ENCODE measurements at regions not wholly inside any gene's neighbourhood (a gene's known extent, or its start where the extent isn't known, plus 50 kb on each side); places are given as distances from the start of the nearest gene placed in this dataset.
"Not testable (repeated sequence)": the region's sequence is repeated elsewhere in the genome, so short reads cannot be mapped to it uniquely, and the experiment has no call there.

DNA sequence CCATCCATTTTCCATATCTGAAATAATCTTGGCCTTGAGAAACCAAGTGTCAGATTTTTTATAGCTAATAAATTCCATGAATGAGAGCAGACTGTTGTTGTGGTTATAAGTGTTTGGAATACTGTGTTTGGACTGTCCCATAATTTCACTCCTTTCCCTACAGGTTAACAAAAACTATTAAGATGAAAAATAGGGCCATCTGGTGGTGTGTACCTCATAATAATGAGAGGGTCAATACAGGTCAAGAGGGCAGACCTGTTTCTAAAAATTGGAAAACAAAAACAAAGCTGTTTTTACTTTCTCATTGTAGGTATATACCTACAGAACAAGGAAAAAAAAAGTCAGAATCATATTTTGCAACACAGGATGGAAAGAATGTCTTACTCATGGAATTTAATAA, 553.8 kb upstream of the SGO1 start:
- ATAC-seq (peak; percentile 32), DNase-seq (no peak)
- no peak overlapping the region for H3K27ac ChIP-seq
- TF ChIP-seq, protein P1, sequence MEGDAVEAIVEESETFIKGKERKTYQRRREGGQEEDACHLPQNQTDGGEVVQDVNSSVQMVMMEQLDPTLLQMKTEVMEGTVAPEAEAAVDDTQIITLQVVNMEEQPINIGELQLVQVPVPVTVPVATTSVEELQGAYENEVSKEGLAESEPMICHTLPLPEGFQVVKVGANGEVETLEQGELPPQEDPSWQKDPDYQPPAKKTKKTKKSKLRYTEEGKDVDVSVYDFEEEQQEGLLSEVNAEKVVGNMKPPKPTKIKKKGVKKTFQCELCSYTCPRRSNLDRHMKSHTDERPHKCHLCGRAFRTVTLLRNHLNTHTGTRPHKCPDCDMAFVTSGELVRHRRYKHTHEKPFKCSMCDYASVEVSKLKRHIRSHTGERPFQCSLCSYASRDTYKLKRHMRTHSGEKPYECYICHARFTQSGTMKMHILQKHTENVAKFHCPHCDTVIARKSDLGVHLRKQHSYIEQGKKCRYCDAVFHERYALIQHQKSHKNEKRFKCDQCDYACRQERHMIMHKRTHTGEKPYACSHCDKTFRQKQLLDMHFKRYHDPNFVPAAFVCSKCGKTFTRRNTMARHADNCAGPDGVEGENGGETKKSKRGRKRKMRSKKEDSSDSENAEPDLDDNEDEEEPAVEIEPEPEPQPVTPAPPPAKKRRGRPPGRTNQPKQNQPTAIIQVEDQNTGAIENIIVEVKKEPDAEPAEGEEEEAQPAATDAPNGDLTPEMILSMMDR (IDR thresholded peaks at IDR 0.05) = no peak
- no peaks in the 10 kb centered on the region for H3K36me3 ChIP-seq
- H3K4me3 ChIP-seq = no peak overlapping the region
- H3K4me1 ChIP-seq = no peaks in the 10 kb centered on the region
- intact Hi-C loops (cut with DNase I) = no loop called here
- no peaks in the 10 kb centered on the region for H3K27me3 ChIP-seq
- H3K9me3 ChIP-seq = no peaks in the 10 kb centered on the region

DNA sequence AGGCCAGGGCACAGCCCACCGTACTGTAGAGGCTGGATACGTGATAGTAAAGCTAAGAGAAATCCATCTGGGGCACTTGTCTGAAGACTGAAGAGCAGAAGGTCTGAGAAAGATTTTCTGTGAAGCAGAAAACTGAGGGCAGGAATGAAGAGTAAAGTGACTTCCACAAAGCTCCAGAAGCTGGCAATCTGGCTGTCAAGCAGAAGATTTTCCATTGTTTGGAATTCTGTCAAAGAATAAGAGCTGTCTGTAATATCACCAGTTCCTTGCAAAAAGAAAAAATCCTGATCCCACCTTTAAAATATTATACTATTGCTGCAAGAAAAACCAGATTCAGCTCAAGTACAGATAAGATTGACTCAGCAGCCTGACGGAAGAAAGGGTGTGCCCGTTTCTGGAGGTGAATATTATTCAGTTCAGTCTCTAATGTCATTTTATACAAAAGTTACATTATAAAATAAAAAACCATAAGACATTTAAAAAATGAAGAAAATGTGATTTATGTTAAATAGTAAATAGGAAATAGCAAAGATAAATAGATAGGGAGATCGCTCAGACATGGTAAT, 550.4 kb upstream of the SGO1 start:
- DNase-seq = no peak
- TF ChIP-seq, protein P1 (IDR thresholded peaks at IDR 0.05) = no peak
- H3K36me3 ChIP-seq = no peaks in the 10 kb centered on the region

DNA sequence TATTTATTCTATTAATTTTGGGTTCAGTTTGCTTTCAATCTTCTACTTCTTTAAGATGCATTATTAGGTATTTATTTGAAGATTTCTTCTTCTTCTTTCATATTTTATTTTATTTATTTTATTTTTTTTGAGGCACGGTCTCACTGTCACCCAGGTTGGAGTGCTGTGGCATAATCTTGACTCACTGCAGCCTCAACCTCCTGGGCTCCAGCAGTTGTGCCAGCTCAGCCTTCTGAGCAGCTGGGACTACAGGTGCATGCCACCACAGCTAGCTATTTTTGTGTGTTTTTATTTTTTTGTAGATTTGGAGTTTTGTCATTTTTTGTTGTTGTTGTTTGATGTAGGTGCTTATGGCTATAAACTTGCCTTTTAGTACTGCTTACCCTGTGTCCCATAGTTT, 543.2 kb upstream of the SGO1 start:
- TF ChIP-seq, protein P1 (IDR thresholded peaks at IDR 0.05) = no peak
- H3K27ac ChIP-seq = no peak overlapping the region
- DNase-seq = no peak
- H3K4me3 ChIP-seq = no peak overlapping the region
- peaks cover 0 to 5% of the 10 kb centered on the region in 2 donors for H3K9me3 ChIP-seq
- H3K4me1 ChIP-seq = no peaks in the 10 kb centered on the region
- intact Hi-C loops (cut with DNase I) = no loop called here
- ATAC-seq = no peak
- no peaks in the 10 kb centered on the region for H3K27me3 ChIP-seq
- H3K36me3 ChIP-seq = no peaks in the 10 kb centered on the region

More for the DNA sequence above, 550.4 kb upstream of the SGO1 start:
- Histone ChIP-seq H3K27ac (no peak overlapping the region), H3K9me3 (peaks cover 0 to 2% of the 10 kb centered on the region in 2 donors), H3K4me3 (no peak overlapping the region), H3K27me3 (no peaks in the 10 kb centered on the region), H3K4me1 (no peaks in the 10 kb centered on the region)
- intact Hi-C loops (cut with DNase I) = no loop called here
- ATAC-seq = no peak

DNA sequence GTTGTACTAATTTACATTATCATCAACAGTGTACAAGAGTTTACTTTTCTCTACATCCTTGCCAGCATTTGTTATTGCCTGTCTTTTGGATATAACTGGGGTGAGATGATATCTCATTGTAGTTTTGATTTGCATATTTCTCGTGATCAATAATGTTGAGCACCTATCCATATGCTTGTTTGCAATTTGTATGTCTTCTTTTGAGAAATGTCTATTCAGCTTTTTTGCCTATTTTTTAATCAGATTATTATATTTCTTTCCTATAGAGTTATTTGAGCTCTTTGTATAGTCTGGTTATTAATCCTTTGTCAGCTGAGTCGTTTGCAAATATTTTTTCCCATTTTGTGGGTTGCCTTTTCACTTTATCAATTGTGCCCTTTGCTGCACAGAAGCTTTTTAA, 540.8 kb upstream of the SGO1 start:
- no peaks in the 10 kb centered on the region for H3K27me3 ChIP-seq
- no peaks in the 10 kb centered on the region for H3K36me3 ChIP-seq
- H3K9me3 ChIP-seq = peaks cover 0 to 5% of the 10 kb centered on the region in 2 donors
- intact Hi-C loops (cut with DNase I) = no loop called here
- H3K4me3 ChIP-seq = no peak overlapping the region
- DNase-seq (no peak), ATAC-seq (no peak)
- TF ChIP-seq, protein P1 (IDR thresholded peaks at IDR 0.05) = no peak
- H3K27ac ChIP-seq = no peak overlapping the region
- H3K4me1 ChIP-seq = no peaks in the 10 kb centered on the region

DNA sequence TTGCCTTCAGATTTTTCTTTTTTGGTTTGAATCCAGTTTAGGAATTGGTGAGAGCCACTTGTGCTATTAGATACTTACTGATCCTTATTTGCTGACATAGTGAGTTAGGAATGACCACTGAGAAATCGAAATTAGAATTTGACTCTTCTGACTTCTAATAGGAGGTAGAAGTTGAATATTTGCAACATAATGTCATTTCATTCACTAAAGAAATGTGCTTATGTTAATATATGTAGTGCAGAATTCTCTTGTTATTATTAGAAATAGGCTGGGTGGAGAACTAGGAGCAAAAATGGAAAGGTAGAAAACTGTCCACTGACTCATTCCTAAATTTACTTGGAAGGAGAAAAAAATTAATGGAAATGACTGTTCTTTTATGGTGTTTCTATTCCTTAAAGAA, 538.2 kb upstream of the SGO1 start:
- DNase-seq (no peak), ATAC-seq (no peak)
- H3K36me3 ChIP-seq = no peaks in the 10 kb centered on the region
- no peak overlapping the region for H3K27ac ChIP-seq
- no peaks in the 10 kb centered on the region for H3K4me1 ChIP-seq
- intact Hi-C loops (cut with DNase I) = no loop called here
- TF ChIP-seq, protein P1 (IDR thresholded peaks at IDR 0.05) = no peak
- no peak overlapping the region for H3K4me3 ChIP-seq
- H3K9me3 ChIP-seq = no peaks in the 10 kb centered on the region
- no peaks in the 10 kb centered on the region for H3K27me3 ChIP-seq

DNA sequence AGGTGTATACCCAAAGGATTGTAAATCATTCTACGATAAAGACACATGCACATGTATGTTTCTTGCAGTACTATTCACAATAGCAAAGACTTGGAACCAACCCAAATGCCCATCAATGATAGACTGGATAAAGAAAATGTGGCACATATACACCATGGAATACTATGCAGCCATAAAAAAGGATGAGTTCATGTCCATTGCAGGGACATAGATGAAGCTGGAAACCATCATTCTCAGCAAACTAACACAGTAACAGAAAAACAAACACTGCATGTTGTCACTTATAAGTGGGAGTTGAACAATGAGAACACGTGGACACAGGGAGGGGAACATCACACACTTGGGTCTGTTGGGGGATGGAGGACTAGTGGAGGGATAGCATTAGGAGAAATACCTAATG, 530.4 kb upstream of the SGO1 start:
- H3K4me3 ChIP-seq; H3K36me3 ChIP-seq; H3K27me3 ChIP-seq; ATAC-seq; intact Hi-C loops (cut with DNase I); DNase-seq; H3K4me1 ChIP-seq; H3K27ac ChIP-seq; H3K9me3 ChIP-seq: not testable (repeated sequence)

All from left lung (tissue), 4 donors.